Caco-2 (cell line): ENCODE measurements at regions not wholly inside any gene's neighbourhood (a gene's known extent, or its start where the extent isn't known, plus 50 kb on each side); places are given as distances from the start of the nearest gene placed in this dataset.

Experiments used
- BruUV-seq: library from RNA; stranded (reverse); fragments of 400-500 nt; replicated peaks from 2 replicates; lab custom pipeline; 2021; lab: Mats Ljungman, UMichigan
- CTCF ChIA-PET: fragments of 300-600 bp; sonication (Branson Sonifier 250); formaldehyde crosslinking; loops from one replicate; lab custom pipeline; 2022; ENCODE audit warnings: antibody characterized with exemption; lab: Charles Lee
- POLR2A ChIA-PET: fragments of 300-600 bp; sonication (Branson Sonifier 250); formaldehyde crosslinking; loops from one replicate; lab custom pipeline; 2022; ENCODE audit warnings: antibody characterized with exemption; lab: Charles Lee
- DNase-seq, 2 experiments: peaks; one replicate each; pipeline versions ENCODE4 v3.0.0 to v3.0.0-alpha.2; 2020 to 2022
- H3K27me3 ChIP-seq: replicated peaks from 2 replicates; pipeline ENCODE4 v1.6.0; 2011; ENCODE audit warnings: low read length; ENCODE audit not compliant: control insufficient read depth, insufficient read depth
- H3K36me3 ChIP-seq: 2 replicates; pipeline ENCODE4 v1.5.1; 2011; ENCODE audit warnings: low read length; ENCODE audit not compliant: control insufficient read depth, insufficient read depth
- H3K4me1 ChIP-seq: fragments of 250-450 bp; sonication (Bioruptor Pico); 2 replicates; pipeline ENCODE4 v1.5.1; 2020; ENCODE audit warnings: mild to moderate bottlenecking
- H3K4me3 ChIP-seq: 2 replicates; pipeline ENCODE4 v1.5.1; 2011; ENCODE audit warnings: low read depth, mild to moderate bottlenecking, control low read depth, low read length
- H3K9me3 ChIP-seq: fragments of 250-450 bp; sonication (Bioruptor Pico); 2 replicates; pipeline ENCODE4 v1.5.1; 2020; ENCODE audit warnings: mild to moderate bottlenecking, moderate library complexity
- H3K27ac Mint-ChIP-seq: one replicate; pipeline ENCODE4 v1.8.0; 2022; ENCODE audit warnings: mixed read lengths; ENCODE audit not compliant: unreplicated experiment
- H3K27me3 Mint-ChIP-seq: one replicate; pipeline ENCODE4 v1.8.0; 2022; ENCODE audit warnings: mixed read lengths; ENCODE audit not compliant: insufficient read depth, unreplicated experiment
- H3K36me3 Mint-ChIP-seq: one replicate; pipeline ENCODE4 v1.8.0; 2022; ENCODE audit warnings: mild to moderate bottlenecking, mixed read lengths; ENCODE audit not compliant: insufficient read depth, unreplicated experiment
- H3K4me1 Mint-ChIP-seq: one replicate; pipeline ENCODE4 v1.8.0; 2022; ENCODE audit warnings: low read depth, mixed read lengths; ENCODE audit not compliant: unreplicated experiment
- H3K4me3 Mint-ChIP-seq: one replicate; pipeline ENCODE4 v1.8.0; 2022; ENCODE audit warnings: mild to moderate bottlenecking, moderate library complexity, mixed read lengths; ENCODE audit not compliant: unreplicated experiment
- H3K9me3 Mint-ChIP-seq: one replicate; pipeline ENCODE4 v1.8.0; 2022; ENCODE audit warnings: mixed read lengths; ENCODE audit not compliant: unreplicated experiment
- intact Hi-C: fragments of 100-400 bp; cut with micrococcal nuclease; formaldehyde crosslinking; loops from one replicate; pipeline ENCODE4 v1.10.0; 2022; ENCODE audit not compliant: unreplicated experiment
- TF ChIP-seq, protein P1 (sequence below), 2 experiments: fragments of 200-600 bp in 1 of 2; IDR thresholded peaks; 1 replicate in 1 of 2; 2 replicates in 1 of 2; pipeline versions ENCODE4 v1.5.1 to v1.8.0; 2011 to 2022; ENCODE audit warnings: antibody characterized with exemption in 1 of 2, control low read depth in 1 of 2, inconsistent platforms in 1 of 2, low read depth in 1 of 2, low read length in 1 of 2, mild to moderate bottlenecking in 1 of 2, moderate library complexity in 1 of 2; ENCODE audit not compliant: insufficient read depth in 1 of 2, severe bottlenecking in 1 of 2, unreplicated experiment in 1 of 2

DNA sequence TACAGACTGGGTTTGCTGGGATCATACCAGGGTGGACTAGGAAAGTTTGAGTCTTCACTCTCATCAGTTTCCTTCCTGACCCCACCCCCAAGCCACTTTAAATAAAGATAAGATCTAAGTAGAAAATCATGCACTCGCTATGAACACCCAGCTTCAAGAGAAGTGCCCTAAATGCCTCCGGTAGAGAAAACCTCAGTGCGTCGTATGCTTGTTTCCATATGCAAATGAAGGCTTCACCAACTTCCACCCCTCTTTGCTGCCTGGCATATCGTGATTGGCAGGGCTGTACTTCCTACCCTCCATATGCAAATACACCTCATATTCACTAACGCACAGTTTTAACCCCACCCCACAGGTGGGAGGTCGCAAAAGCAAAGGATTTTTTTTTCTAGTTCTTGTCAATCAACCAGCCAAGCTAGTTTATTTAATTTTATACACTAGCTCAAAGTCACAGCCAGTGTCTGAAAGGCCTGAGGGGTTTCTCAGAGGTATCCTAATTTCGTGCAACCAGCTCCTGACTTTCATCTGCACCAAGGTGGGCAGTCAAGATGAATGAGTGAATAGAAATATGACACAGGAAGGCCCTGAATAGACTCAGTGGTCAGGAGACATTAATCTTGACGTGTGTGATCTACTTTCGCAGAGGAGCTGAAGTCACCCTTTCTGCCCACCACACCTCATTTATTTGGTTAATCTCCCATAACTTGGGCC is 121.1 kb upstream of the TSHZ3 start:
- Mint-ChIP-seq H3K36me3 (no peaks in the 10 kb centered on the region), H3K27ac (no peak overlapping the region), H3K9me3 (no peaks in the 10 kb centered on the region), H3K4me1 (no peaks in the 10 kb centered on the region), H3K4me3 (no peak overlapping the region), H3K27me3 (peaks cover 6% of the 10 kb centered on the region)
- Histone ChIP-seq H3K4me3 (no peak overlapping the region), H3K27me3 (no peaks in the 10 kb centered on the region), H3K36me3 (no peaks in the 10 kb centered on the region), H3K9me3 (peaks cover 3% of the 10 kb centered on the region; the same call in 1 of the 2 replicates), H3K4me1 (no peaks in the 10 kb centered on the region)
- TF ChIP-seq, protein P1, sequence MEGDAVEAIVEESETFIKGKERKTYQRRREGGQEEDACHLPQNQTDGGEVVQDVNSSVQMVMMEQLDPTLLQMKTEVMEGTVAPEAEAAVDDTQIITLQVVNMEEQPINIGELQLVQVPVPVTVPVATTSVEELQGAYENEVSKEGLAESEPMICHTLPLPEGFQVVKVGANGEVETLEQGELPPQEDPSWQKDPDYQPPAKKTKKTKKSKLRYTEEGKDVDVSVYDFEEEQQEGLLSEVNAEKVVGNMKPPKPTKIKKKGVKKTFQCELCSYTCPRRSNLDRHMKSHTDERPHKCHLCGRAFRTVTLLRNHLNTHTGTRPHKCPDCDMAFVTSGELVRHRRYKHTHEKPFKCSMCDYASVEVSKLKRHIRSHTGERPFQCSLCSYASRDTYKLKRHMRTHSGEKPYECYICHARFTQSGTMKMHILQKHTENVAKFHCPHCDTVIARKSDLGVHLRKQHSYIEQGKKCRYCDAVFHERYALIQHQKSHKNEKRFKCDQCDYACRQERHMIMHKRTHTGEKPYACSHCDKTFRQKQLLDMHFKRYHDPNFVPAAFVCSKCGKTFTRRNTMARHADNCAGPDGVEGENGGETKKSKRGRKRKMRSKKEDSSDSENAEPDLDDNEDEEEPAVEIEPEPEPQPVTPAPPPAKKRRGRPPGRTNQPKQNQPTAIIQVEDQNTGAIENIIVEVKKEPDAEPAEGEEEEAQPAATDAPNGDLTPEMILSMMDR (IDR thresholded peaks at IDR 0.05; ENCODE audit: insufficient read depth in 1 of 2, low read depth in 1 of 2, low read length in 1 of 2, severe bottlenecking in 1 of 2, unreplicated experiment in 1 of 2) = no peak
- intact Hi-C loops = no loop called here
- DNase-seq = no peak
- ChIA-PET POLR2A (no interaction called here), CTCF (no interaction called here)
- no TSS peak for BruUV-seq

DNA sequence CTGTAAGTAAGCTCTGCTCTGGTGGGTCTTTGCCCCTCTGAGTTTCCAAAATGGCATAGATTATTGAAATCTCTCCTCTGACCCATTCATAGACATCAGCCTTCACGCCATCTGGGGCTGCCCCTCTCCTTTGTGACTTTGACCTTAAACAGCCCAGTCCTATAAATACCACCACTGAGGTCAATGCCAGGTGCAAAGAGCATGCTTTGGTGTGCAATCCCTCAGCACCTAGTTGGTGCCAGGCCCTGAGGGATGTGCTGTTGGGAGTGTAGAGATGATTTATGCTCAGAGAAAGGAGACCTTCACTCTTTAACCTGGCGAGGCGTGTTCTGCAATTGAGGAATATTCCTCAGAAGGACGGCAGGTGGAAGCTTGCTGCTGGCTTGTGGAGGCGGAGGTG is 121.7 kb upstream of the TSHZ3 start:
- no peaks in the 10 kb centered on the region for H3K36me3 ChIP-seq
- no peaks in the 10 kb centered on the region for H3K4me1 Mint-ChIP-seq
- TF ChIP-seq, protein P1 (IDR thresholded peaks at IDR 0.05; ENCODE audit: insufficient read depth in 1 of 2, low read depth in 1 of 2, low read length in 1 of 2, severe bottlenecking in 1 of 2, unreplicated experiment in 1 of 2) = no peak
- H3K4me1 ChIP-seq = no peaks in the 10 kb centered on the region
- ChIA-PET CTCF (no interaction called here), POLR2A (no interaction called here)
- H3K27me3 ChIP-seq = no peaks in the 10 kb centered on the region
- peaks cover 6% of the 10 kb centered on the region for H3K27me3 Mint-ChIP-seq
- BruUV-seq = no TSS peak
- no peak overlapping the region for H3K27ac Mint-ChIP-seq
- peaks cover 3% of the 10 kb centered on the region; the same call in 1 of the 2 replicates for H3K9me3 ChIP-seq
- no peak overlapping the region for H3K4me3 ChIP-seq
- no peaks in the 10 kb centered on the region for H3K9me3 Mint-ChIP-seq
- no peak overlapping the region for H3K4me3 Mint-ChIP-seq
- no peaks in the 10 kb centered on the region for H3K36me3 Mint-ChIP-seq
- DNase-seq = no peak
- intact Hi-C loops = no loop called here

DNA sequence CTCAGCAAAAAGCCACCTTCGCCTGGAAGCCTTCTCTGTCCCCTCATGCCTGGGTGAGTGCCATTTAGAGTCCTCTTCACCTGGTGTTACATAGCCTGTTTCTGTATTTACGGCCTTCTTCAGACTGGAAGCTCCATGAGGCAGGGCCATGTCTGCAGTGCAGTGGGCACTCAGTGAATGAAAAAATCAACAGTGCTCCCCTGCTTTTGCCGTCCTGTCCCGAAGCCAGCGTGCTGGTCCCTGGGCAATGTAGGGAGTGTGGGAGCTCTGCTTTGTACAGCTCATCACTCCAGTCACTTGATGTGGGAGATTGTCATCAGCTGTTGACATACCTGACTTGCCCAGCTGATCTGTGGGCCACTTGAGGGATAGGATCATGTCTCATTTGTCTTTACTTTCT is 129.0 kb upstream of the TSHZ3 start:
- Mint-ChIP-seq H3K9me3 (peaks cover 53% of the 10 kb centered on the region), H3K4me1 (no peaks in the 10 kb centered on the region), H3K36me3 (no peaks in the 10 kb centered on the region), H3K27me3 (no peaks in the 10 kb centered on the region), H3K4me3 (no peak overlapping the region), H3K27ac (no peak overlapping the region)
- Histone ChIP-seq H3K4me1 (no peaks in the 10 kb centered on the region), H3K27me3 (no peaks in the 10 kb centered on the region), H3K36me3 (no peaks in the 10 kb centered on the region), H3K9me3 (no peaks in the 10 kb centered on the region), H3K4me3 (no peak overlapping the region)
- intact Hi-C loops = no loop called here
- TF ChIP-seq, protein P1 (IDR thresholded peaks at IDR 0.05; ENCODE audit: insufficient read depth in 1 of 2, low read depth in 1 of 2, low read length in 1 of 2, severe bottlenecking in 1 of 2, unreplicated experiment in 1 of 2) = no peak
- no TSS peak for BruUV-seq
- no peak for DNase-seq
- POLR2A ChIA-PET = no interaction called here
- CTCF ChIA-PET = interaction anchor here (0.7 kb wide), 1 partner anchor 240 kb away, joined by 6 read pairs; no protein-coding TSS in a partner anchor
